HL-60 (cell line): ENCODE measurements at regions not wholly inside any gene's neighbourhood (a gene's known extent, or its start where the extent isn't known, plus 50 kb on each side); places are given as distances from the start of the nearest gene placed in this dataset.

Experiments
- GABPA ChIP-seq: IDR thresholded peaks from 2 replicates; pipeline ENCODE4 v1.6.1; 2012; ENCODE audit warnings: low read depth
- POLR2AphosphoS5 ChIP-seq: IDR thresholded peaks from 2 replicates; pipeline ENCODE4 v1.6.1; 2012; ENCODE audit warnings: low read depth
- SPI1 ChIP-seq: IDR thresholded peaks from 2 replicates; pipeline ENCODE4 v1.6.1; 2012; ENCODE audit warnings: low read depth, mild to moderate bottlenecking, borderline replicate concordance
- TF ChIP-seq, protein P1 (sequence below): IDR thresholded peaks from one replicate; pipeline ENCODE4 v1.5.1; 2011; ENCODE audit warnings: low read length, control low read depth, inconsistent platforms; ENCODE audit not compliant: insufficient read depth
- TF ChIP-seq, protein P2 (sequence below): IDR thresholded peaks from 2 replicates; pipeline ENCODE4 v1.6.1; 2012; ENCODE audit warnings: low read depth; ENCODE audit not compliant: insufficient replicate concordance

DNA sequence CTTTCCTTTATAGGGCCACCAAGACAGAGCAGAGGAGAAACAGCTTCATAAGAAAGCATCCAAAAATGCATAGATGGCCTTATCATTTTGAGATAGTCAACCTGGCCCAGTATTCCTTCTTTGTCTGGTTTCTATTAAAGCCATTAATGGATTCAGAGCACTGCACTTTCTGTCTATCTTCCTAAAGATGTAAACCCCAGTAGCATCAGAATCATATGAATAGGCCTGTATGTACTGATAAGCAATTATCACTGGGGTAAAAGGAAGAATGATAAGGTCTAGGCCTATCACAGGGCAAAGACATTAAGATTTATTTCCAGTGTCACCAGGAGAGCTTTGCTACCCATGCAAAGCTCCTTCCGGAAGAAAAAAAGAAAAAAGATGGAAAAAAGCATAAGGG lies 432.5 kb upstream of the C9orf72 start:
- TF ChIP-seq, protein P1, sequence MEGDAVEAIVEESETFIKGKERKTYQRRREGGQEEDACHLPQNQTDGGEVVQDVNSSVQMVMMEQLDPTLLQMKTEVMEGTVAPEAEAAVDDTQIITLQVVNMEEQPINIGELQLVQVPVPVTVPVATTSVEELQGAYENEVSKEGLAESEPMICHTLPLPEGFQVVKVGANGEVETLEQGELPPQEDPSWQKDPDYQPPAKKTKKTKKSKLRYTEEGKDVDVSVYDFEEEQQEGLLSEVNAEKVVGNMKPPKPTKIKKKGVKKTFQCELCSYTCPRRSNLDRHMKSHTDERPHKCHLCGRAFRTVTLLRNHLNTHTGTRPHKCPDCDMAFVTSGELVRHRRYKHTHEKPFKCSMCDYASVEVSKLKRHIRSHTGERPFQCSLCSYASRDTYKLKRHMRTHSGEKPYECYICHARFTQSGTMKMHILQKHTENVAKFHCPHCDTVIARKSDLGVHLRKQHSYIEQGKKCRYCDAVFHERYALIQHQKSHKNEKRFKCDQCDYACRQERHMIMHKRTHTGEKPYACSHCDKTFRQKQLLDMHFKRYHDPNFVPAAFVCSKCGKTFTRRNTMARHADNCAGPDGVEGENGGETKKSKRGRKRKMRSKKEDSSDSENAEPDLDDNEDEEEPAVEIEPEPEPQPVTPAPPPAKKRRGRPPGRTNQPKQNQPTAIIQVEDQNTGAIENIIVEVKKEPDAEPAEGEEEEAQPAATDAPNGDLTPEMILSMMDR = no peak
- TF ChIP-seq POLR2AphosphoS5 (no peak), SPI1 (no peak), GABPA (no peak)
- TF ChIP-seq, protein P2, sequence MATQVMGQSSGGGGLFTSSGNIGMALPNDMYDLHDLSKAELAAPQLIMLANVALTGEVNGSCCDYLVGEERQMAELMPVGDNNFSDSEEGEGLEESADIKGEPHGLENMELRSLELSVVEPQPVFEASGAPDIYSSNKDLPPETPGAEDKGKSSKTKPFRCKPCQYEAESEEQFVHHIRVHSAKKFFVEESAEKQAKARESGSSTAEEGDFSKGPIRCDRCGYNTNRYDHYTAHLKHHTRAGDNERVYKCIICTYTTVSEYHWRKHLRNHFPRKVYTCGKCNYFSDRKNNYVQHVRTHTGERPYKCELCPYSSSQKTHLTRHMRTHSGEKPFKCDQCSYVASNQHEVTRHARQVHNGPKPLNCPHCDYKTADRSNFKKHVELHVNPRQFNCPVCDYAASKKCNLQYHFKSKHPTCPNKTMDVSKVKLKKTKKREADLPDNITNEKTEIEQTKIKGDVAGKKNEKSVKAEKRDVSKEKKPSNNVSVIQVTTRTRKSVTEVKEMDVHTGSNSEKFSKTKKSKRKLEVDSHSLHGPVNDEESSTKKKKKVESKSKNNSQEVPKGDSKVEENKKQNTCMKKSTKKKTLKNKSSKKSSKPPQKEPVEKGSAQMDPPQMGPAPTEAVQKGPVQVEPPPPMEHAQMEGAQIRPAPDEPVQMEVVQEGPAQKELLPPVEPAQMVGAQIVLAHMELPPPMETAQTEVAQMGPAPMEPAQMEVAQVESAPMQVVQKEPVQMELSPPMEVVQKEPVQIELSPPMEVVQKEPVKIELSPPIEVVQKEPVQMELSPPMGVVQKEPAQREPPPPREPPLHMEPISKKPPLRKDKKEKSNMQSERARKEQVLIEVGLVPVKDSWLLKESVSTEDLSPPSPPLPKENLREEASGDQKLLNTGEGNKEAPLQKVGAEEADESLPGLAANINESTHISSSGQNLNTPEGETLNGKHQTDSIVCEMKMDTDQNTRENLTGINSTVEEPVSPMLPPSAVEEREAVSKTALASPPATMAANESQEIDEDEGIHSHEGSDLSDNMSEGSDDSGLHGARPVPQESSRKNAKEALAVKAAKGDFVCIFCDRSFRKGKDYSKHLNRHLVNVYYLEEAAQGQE = no peak
